VCaP (cell line): ENCODE measurements at regions not wholly inside any gene's neighbourhood (a gene's known extent, or its start where the extent isn't known, plus 50 kb on each side); places are given as distances from the start of the nearest gene placed in this dataset.

Experiments used
- H3K27ac ChIP-seq: fragments of 450-650 bp; 2 replicates; pipeline ENCODE4 v1.5.1; 2017
- TF ChIP-seq, protein P1 (sequence below): fragments of 450-650 bp; conservative IDR thresholded peaks from 2 replicates; pipeline ENCODE4 v1.5.1; 2017; ENCODE audit warnings: mild to moderate bottlenecking, moderate library complexity

DNA sequence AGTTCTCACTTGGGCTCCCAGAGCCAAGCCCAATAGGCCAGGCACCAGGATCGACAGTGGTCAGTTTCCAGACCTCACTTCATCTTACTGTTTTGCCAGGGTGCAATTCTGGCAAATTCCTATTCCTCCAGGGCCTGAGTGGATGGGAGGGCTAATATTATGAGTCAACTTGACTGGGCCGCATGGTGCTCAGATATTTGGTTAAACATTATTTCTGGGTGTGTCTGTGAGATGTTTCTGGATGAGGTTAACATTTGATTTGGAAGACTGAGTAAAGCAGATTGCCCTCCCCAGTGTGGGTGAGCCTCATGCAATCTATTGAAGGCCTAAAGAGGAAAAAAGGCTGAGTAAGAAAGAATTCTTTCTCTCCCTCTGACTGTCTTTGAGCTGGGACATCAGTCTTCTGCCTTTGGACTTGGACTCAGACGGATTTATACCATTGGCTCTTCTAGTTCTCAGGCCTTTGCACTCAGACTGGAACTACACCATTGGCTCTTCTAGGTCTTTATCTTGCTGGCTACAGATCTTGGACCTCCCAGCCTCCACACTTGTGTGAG lies 132.9 kb upstream of the ZBED5 start:
- TF ChIP-seq, protein P1, sequence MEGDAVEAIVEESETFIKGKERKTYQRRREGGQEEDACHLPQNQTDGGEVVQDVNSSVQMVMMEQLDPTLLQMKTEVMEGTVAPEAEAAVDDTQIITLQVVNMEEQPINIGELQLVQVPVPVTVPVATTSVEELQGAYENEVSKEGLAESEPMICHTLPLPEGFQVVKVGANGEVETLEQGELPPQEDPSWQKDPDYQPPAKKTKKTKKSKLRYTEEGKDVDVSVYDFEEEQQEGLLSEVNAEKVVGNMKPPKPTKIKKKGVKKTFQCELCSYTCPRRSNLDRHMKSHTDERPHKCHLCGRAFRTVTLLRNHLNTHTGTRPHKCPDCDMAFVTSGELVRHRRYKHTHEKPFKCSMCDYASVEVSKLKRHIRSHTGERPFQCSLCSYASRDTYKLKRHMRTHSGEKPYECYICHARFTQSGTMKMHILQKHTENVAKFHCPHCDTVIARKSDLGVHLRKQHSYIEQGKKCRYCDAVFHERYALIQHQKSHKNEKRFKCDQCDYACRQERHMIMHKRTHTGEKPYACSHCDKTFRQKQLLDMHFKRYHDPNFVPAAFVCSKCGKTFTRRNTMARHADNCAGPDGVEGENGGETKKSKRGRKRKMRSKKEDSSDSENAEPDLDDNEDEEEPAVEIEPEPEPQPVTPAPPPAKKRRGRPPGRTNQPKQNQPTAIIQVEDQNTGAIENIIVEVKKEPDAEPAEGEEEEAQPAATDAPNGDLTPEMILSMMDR = no peak
- H3K27ac ChIP-seq = no peak overlapping the region

DNA sequence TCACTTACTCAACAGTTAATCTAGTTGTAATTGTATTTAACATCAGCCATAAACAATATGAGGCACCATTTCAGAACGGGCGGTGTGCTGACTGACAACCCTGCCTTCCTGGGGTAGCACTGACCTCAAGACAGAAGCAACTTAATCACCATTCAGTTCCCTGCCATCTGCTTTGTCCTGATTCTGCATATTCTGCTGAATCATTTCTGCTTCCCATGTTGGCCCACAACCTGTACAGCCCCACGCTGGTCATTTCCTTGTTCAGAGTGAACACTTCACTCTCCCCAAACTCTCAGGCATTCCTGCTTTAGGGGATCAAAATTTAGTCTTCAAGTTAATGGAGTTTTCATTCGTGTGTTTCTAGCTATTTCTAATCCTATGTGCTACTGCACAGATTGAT lies 132.3 kb upstream of the ZBED5 start:
- no peak overlapping the region for H3K27ac ChIP-seq
- TF ChIP-seq, protein P1 = no peak

DNA sequence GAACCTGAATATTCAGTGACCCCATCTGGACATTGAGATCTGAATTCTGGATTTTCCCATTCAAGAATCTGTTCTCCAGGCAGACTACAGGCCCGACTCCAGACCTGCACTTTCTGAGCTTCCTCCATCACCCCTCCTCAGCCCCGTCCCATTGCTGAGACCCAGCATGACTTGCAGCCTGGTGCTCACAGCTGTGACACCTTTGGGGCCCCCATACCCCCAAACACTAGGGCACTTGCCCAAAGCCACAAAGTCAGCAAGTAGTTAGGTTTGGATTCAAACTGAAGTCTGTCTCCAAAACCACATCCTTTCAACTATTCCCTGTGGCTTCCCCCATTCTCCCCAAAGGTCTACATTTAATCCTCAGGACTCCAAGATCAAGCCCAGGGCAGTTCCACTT lies 128.2 kb upstream of the ZBED5 start:
- TF ChIP-seq, protein P1 = no peak
- no peak overlapping the region for H3K27ac ChIP-seq

DNA sequence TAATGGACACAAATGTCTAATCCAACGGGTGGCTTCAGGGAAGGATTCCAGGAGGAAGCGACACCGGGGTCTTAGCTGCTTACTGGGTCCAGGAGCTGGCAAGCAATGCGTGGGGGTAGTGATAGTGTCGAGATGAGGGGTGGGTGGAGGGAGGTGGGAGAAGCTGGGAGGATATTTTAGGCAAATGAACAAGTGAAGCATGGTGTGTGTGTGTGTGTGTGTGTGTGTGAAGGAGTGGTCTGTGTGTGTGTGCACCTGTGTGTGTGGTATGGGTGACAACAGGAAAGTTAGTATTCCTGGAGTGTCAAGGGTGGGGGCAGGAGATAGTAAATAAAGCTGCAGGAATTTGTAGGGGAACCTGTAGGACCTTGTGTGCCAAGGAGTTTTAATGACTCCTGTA lies 126.9 kb upstream of the ZBED5 start:
- TF ChIP-seq, protein P1 = no peak
- H3K27ac ChIP-seq = no peak overlapping the region

DNA sequence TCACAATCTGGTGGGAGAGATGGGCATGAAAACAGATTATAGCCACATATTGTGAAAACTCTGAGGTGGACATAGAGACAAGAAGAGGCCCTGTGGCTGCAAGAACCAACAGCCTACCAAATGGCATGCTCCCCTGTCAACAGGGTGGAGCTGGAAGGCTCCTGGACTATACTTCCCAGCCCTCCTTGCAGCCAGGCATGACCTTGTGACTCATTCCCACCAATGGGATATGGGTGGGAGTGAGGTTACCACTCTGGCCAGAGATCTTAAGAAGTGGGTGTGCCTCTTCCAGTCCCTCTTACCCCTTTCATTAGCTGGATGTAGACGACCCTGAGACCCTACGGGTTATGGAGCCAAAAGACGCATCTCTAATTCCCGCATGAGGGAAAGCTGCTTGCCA lies 126.4 kb upstream of the ZBED5 start:
- H3K27ac ChIP-seq = no peak overlapping the region
- TF ChIP-seq, protein P1 = no peak

DNA sequence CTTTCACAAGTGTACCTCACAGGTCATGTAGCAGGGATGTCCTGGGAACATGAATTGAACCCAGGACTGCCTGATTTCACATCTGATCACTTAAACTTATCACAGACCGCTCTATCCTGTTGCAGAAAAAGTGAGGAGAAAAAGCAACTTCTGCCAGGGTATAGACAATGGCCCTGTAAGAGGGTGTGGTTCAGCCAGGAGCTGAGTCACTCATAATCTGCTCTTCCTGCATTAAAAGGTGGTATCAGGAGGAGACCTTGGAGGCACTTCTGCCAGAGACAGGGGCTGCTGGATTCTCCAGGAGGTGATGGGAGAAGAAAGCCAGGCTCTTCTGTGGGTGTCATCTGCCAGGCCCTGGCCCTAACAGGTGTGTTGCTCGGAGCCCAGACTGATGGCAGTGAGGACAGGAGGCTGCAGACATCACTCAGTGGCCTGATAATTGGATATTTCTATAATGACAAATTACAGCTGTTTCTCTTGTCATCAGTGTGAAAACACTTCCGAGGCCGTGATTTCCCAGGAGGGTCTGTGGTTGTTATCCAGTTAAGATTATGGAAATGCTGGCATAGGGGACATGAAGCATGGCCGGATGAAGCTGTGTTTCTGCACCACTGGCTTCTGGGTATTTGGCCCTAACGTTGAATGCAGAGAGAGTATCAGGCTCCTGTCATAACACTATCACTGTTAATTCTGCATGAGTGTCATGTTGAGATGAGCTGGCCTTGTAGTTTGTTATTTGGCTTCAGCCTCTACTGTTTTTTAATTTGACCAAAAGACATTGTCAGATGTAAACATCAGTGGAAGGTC lies 125.1 kb upstream of the ZBED5 start:
- TF ChIP-seq, protein P1 = no peak
- no peak overlapping the region for H3K27ac ChIP-seq

DNA sequence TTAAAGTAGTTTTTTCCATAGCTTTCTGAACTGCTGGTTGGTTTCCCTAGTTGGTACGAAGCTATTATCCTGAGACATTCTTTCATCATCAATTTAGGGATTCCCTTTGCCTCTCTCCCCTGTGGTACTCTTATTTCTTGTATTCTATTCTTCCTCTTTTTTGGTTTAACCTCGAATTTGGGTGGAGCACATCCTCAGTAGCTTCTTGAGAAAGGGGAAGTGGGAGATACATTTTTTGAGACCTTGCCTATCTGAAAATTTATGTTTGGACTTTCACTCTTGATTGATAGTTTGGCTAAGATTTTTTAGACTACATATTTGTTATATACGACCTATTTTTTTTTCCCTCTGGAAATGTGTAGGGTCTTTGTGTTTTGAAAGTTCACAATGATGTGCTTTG lies 121.7 kb upstream of the ZBED5 start:
- TF ChIP-seq, protein P1 = no peak
- H3K27ac ChIP-seq = no peak overlapping the region
